ENCODE measurements at regions not wholly inside any gene's neighbourhood (a gene's known extent, or its start where the extent isn't known, plus 50 kb on each side); places are given as distances from the start of the nearest gene placed in this dataset.

DNA sequence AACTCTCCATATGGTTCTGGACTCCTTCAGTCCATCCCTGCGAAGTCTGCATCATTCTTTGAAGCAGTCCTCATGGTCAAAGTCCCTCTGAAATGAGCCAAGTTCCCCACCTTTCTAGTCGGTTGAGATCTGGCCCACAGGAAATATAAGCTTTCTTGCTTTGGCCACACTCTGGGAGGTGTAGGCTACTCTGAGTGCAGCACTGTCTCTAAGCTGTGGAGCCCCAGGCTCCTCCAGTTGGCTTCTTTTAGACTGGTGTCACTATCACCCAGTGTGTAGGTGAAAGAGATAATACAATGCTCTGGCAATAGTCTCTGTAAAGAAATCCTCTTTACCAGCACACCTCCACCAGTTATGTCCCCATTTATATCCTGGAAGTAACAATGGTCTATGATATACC is 486.5 kb upstream of the KLF12 start:
- Histone ChIP-seq H3K27ac (ENCODE audit: low read depth, low read length) (no peak overlapping the region), H3K4me1 (ENCODE audit: control insufficient read depth, insufficient read depth, low read length, unreplicated experiment) (no peaks in the 10 kb centered on the region), H3K27me3 (ENCODE audit: insufficient read depth, low read length) (no peaks in the 10 kb centered on the region), H3K36me3 (ENCODE audit: insufficient read depth, low read length) (no peaks in the 10 kb centered on the region), H2AFZ (ENCODE audit: low read length, unreplicated experiment) (no peak overlapping the region), H3K4me3 (ENCODE audit: low read depth, low read length) (no peak overlapping the region), H3K79me2 (ENCODE audit: control insufficient read depth, insufficient read depth, low read length, unreplicated experiment) (no peaks in the 10 kb centered on the region)

DNA sequence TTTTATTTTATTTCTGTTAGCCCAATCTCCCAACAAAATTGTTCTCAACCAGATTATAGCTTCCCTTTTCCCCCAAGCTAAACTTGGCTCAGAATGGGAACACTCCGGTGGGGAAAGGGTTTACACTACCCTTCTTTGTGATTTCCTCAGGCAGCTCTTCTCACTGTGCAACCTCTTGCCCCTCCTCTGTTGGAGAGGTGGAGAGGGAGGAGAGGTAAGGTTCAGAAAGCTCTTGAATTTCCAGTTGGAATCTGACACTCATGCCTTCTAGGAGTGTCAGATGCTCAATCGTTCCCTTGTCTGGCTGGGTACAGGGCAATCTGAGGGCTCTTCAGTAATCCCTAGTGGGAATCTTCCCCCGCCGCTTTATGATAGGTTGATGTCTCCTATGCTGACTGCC is 486.1 kb upstream of the KLF12 start:
- H3K4me3 ChIP-seq (ENCODE audit: low read depth, low read length): no peak overlapping the region
- H3K36me3 ChIP-seq (ENCODE audit: insufficient read depth, low read length): no peaks in the 10 kb centered on the region
- no peaks in the 10 kb centered on the region for H3K4me1 ChIP-seq (ENCODE audit: control insufficient read depth, insufficient read depth, low read length, unreplicated experiment)
- no peaks in the 10 kb centered on the region for H3K79me2 ChIP-seq (ENCODE audit: control insufficient read depth, insufficient read depth, low read length, unreplicated experiment)
- no peaks in the 10 kb centered on the region for H3K27me3 ChIP-seq (ENCODE audit: insufficient read depth, low read length)
- H2AFZ ChIP-seq (ENCODE audit: low read length, unreplicated experiment): no peak overlapping the region
- no peak overlapping the region for H3K27ac ChIP-seq (ENCODE audit: low read depth, low read length)

DNA sequence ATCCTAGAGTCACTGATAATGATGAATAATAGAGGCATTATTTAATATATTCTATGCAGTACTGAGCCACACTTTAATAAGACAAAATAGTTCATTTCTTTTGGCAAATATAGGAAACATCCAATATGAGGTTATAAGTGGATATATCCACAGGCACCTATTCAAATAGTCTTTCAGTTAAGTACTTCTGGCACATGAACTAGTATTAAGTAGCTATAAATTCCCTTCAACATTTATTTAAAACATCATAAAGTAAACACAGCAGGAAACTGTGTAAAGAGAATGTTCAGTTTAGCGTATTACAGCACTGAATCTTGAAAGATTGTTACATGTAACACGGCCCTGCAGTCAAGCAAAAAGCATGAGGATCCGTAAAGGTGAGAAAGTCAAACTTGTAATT is 463.3 kb upstream of the KLF12 start:
- Histone ChIP-seq H3K27ac (ENCODE audit: low read depth, low read length) (no peak overlapping the region), H3K4me1 (ENCODE audit: control insufficient read depth, insufficient read depth, low read length, unreplicated experiment) (no peaks in the 10 kb centered on the region), H3K36me3 (ENCODE audit: insufficient read depth, low read length) (no peaks in the 10 kb centered on the region), H2AFZ (ENCODE audit: low read length, unreplicated experiment) (no peak overlapping the region), H3K4me3 (ENCODE audit: low read depth, low read length) (no peak overlapping the region), H3K79me2 (ENCODE audit: control insufficient read depth, insufficient read depth, low read length, unreplicated experiment) (no peaks in the 10 kb centered on the region), H3K27me3 (ENCODE audit: insufficient read depth, low read length) (no peaks in the 10 kb centered on the region)

DNA sequence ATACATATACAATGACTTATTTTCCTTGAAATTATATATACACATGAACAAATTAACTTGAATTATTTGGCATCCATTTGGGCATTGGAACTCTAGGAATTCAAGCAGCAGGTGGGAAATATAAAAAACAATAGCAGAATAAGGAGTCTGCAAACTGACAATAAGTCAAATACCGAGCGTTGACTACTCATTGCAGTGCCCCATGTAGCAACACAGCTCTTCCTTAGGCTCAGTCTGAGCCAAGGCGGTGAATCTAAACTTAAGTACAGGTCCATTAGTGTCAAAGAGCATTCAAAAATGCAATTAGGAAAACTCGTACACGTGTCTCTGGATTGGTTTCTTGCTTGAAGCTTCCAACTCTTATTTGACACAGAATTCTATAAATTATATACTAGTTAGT is 462.5 kb upstream of the KLF12 start:
- Histone ChIP-seq H3K27ac (ENCODE audit: low read depth, low read length) (no peak overlapping the region), H2AFZ (ENCODE audit: low read length, unreplicated experiment) (no peak overlapping the region), H3K79me2 (ENCODE audit: control insufficient read depth, insufficient read depth, low read length, unreplicated experiment) (no peaks in the 10 kb centered on the region), H3K4me1 (ENCODE audit: control insufficient read depth, insufficient read depth, low read length, unreplicated experiment) (no peaks in the 10 kb centered on the region), H3K4me3 (ENCODE audit: low read depth, low read length) (no peak overlapping the region), H3K27me3 (ENCODE audit: insufficient read depth, low read length) (no peaks in the 10 kb centered on the region), H3K36me3 (ENCODE audit: insufficient read depth, low read length) (no peaks in the 10 kb centered on the region)

DNA sequence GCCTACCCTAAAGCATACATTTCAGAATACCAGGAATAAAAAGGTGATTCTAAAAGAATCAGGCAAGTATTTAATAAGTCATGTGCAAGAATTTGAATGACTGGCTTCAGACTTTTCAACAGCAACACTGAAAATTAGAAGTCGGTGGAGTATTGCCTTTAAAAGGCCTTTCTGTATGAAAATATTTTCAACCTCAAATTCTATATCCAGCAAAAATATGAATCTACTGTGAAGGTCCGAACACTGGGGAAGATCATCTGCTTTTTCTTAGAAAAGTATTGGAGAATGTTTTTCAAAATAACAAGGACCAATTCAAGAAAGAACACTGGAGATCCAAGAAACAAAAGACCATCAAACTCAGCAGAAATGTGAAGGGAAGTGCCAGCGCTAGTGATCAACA is 459.5 kb upstream of the KLF12 start:
- Histone ChIP-seq H3K79me2 (ENCODE audit: control insufficient read depth, insufficient read depth, low read length, unreplicated experiment) (no peaks in the 10 kb centered on the region), H3K4me3 (ENCODE audit: low read depth, low read length) (no peak overlapping the region), H3K36me3 (ENCODE audit: insufficient read depth, low read length) (no peaks in the 10 kb centered on the region), H3K27me3 (ENCODE audit: insufficient read depth, low read length) (no peaks in the 10 kb centered on the region), H3K4me1 (ENCODE audit: control insufficient read depth, insufficient read depth, low read length, unreplicated experiment) (no peaks in the 10 kb centered on the region), H3K27ac (ENCODE audit: low read depth, low read length) (no peak overlapping the region), H2AFZ (ENCODE audit: low read length, unreplicated experiment) (no peak overlapping the region)

DNA sequence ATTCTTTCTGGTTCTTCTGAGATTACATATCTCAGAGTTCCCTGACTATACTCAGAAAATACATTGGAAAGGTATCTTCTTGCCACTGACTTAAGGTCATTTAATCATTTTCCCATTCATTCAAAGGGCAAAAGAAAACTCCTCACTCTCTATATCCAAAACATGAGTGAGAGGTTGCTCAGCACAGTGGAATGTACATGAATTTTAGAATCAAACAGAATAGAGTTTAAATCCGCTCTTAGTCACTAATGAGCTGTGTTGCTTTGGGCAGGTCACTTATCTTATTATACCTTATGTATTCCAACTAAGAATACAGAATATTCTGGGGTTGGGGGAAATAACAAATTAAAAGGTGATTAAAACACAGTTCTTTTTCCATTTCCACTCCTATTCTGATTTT is 452.6 kb upstream of the KLF12 start:
- Histone ChIP-seq H2AFZ (ENCODE audit: low read length, unreplicated experiment) (no peak overlapping the region), H3K27ac (ENCODE audit: low read depth, low read length) (no peak overlapping the region), H3K27me3 (ENCODE audit: insufficient read depth, low read length) (no peaks in the 10 kb centered on the region), H3K79me2 (ENCODE audit: control insufficient read depth, insufficient read depth, low read length, unreplicated experiment) (no peaks in the 10 kb centered on the region), H3K4me3 (ENCODE audit: low read depth, low read length) (no peak overlapping the region), H3K36me3 (ENCODE audit: insufficient read depth, low read length) (no peaks in the 10 kb centered on the region), H3K4me1 (ENCODE audit: control insufficient read depth, insufficient read depth, low read length, unreplicated experiment) (no peaks in the 10 kb centered on the region)

DNA sequence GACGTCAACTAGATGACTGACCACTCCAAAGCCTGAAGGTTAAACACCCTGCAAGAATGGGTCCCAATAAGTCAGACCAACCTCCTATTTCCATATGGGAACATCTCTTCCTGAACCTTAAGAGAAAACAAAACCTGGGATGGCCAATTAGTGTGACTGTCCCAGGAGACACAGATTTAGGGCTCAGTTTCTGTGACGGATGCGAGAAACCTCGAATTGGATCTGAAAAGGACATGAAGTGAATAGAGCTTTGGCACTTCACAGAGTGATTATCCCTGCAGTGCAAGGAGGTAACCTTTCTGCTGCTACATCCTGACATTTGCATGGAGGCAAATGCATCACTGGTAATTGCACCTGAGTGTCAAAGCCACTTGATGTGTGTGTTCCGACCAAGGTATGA is 442.2 kb upstream of the KLF12 start:
- Histone ChIP-seq H3K4me1 (ENCODE audit: control insufficient read depth, insufficient read depth, low read length, unreplicated experiment) (peaks cover 6% of the 10 kb centered on the region), H3K27ac (ENCODE audit: low read depth, low read length) (no peak overlapping the region), H3K27me3 (ENCODE audit: insufficient read depth, low read length) (no peaks in the 10 kb centered on the region), H2AFZ (ENCODE audit: low read length, unreplicated experiment) (peak overlapping the region; percentile 74), H3K36me3 (ENCODE audit: insufficient read depth, low read length) (no peaks in the 10 kb centered on the region), H3K4me3 (ENCODE audit: low read depth, low read length) (no peak overlapping the region), H3K79me2 (ENCODE audit: control insufficient read depth, insufficient read depth, low read length, unreplicated experiment) (no peaks in the 10 kb centered on the region)

DNA sequence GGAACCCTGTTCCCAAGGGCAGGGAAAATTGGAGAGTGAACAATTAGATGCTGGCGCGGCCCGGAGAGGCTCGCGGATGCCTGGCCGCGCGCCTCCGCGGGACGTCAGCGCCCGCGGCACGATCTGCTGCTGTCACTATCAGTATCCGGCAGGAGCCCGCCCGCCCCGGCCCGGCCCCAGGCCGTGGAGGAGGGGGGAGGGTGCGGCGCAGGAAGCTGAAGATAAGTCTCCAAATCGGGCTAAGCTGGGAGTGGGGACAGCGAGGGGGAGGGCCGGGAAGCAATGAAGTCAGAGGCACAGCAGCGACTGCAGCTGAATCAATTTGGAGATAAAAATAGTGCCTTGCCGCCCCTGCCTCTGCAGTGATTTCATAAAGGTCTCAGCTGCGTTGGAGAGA is 441.5 kb upstream of the KLF12 start:
- Histone ChIP-seq H2AFZ (ENCODE audit: low read length, unreplicated experiment) (peak overlapping the region; percentile 74), H3K4me1 (ENCODE audit: control insufficient read depth, insufficient read depth, low read length, unreplicated experiment) (peaks cover 6% of the 10 kb centered on the region), H3K79me2 (ENCODE audit: control insufficient read depth, insufficient read depth, low read length, unreplicated experiment) (no peaks in the 10 kb centered on the region), H3K4me3 (ENCODE audit: low read depth, low read length) (peak overlapping the region; percentile 76), H3K27ac (ENCODE audit: low read depth, low read length) (no peak overlapping the region), H3K36me3 (ENCODE audit: insufficient read depth, low read length) (no peaks in the 10 kb centered on the region), H3K27me3 (ENCODE audit: insufficient read depth, low read length) (no peaks in the 10 kb centered on the region)

DNA sequence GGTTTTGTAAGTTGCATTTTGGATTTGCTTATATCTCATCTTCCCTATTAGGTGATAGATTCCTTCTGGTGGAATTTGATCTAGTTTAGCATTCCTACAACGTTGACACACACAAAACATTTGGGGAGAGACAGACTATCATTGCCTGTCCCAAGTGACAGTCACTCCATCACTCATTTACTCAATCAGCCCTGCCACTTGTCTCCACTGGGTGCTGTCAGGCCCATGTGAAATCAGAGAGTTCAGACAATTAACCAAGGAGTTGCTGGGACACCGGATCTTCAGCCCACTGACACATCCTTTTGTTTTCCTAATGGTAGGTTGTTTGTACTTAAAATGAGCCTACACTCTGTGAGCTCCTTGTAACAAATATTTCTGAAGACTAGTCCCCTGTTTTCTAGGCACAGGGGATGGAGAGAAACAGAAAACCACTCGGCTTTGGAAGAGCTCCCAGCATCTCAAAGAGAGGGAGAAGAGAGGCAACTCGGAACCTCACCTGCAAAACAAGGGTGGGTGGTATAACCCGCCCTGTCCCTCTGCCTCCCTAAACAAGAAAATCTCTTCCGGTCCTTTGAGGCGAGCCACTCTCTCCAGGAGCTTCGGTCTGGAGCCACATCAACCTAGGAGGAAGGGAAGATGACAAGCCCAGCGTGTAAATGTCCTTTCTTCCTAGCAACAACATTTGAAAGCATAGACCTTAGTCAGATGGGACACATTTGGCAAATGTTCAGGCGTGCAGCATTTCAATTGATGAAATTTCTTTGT is 440.9 kb upstream of the KLF12 start:
- no peak overlapping the region for H3K27ac ChIP-seq (ENCODE audit: low read depth, low read length)
- peaks cover 6% of the 10 kb centered on the region for H3K4me1 ChIP-seq (ENCODE audit: control insufficient read depth, insufficient read depth, low read length, unreplicated experiment)
- no peaks in the 10 kb centered on the region for H3K27me3 ChIP-seq (ENCODE audit: insufficient read depth, low read length)
- peak overlapping the region; percentile 76 for H3K4me3 ChIP-seq (ENCODE audit: low read depth, low read length)
- H3K79me2 ChIP-seq (ENCODE audit: control insufficient read depth, insufficient read depth, low read length, unreplicated experiment): no peaks in the 10 kb centered on the region
- peak overlapping the region; percentile 74 for H2AFZ ChIP-seq (ENCODE audit: low read length, unreplicated experiment)
- H3K36me3 ChIP-seq (ENCODE audit: insufficient read depth, low read length): no peaks in the 10 kb centered on the region

DNA sequence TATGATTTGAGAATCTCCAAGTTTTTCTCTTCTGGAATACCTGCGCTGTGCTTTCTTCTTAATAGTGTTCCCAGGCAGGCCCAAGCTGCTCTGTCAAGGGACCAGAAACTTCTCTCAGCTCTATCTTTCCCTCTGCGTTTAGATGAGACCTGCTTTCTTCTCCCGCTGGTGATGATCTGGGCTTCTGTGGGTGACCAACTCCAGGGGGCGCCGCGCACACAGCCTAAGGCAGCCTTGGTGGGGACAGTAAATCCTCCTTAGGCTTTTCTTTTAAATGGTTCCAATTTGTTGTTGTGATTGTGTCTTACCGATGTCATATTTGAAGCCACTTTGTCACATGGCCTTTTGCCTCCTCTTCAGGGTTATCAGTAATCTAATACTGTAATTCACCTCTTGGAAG is 439.4 kb upstream of the KLF12 start:
- Histone ChIP-seq H3K4me1 (ENCODE audit: control insufficient read depth, insufficient read depth, low read length, unreplicated experiment) (peaks cover 6% of the 10 kb centered on the region), H3K27ac (ENCODE audit: low read depth, low read length) (no peak overlapping the region), H3K79me2 (ENCODE audit: control insufficient read depth, insufficient read depth, low read length, unreplicated experiment) (no peaks in the 10 kb centered on the region), H3K27me3 (ENCODE audit: insufficient read depth, low read length) (no peaks in the 10 kb centered on the region), H2AFZ (ENCODE audit: low read length, unreplicated experiment) (no peak overlapping the region), H3K36me3 (ENCODE audit: insufficient read depth, low read length) (no peaks in the 10 kb centered on the region), H3K4me3 (ENCODE audit: low read depth, low read length) (no peak overlapping the region)

DNA sequence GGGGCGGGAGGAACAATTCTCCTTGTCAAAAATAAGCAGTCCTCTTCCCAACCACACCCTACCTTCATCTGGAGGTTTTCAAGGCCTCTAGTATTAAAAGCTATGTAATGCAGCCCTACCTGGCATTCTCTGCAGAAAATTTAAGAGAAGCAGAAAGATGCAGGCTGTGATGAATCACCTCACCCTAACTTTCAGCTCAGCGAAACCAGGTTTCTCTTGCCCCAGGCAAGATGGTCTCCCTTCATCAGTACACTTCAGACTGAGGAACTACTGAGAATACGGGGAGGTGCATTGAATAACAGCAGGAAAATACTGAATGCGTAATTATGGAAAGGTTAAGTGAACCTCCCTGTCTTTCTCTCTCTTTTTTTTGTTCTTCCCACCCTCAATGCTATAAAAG is 437.6 kb upstream of the KLF12 start:
- Histone ChIP-seq H3K79me2 (ENCODE audit: control insufficient read depth, insufficient read depth, low read length, unreplicated experiment) (no peaks in the 10 kb centered on the region), H3K4me1 (ENCODE audit: control insufficient read depth, insufficient read depth, low read length, unreplicated experiment) (peaks cover 6% of the 10 kb centered on the region), H3K36me3 (ENCODE audit: insufficient read depth, low read length) (no peaks in the 10 kb centered on the region), H3K4me3 (ENCODE audit: low read depth, low read length) (no peak overlapping the region), H2AFZ (ENCODE audit: low read length, unreplicated experiment) (no peak overlapping the region), H3K27me3 (ENCODE audit: insufficient read depth, low read length) (no peaks in the 10 kb centered on the region), H3K27ac (ENCODE audit: low read depth, low read length) (no peak overlapping the region)

All from ACC112 (cell line).